Lung (tissue), 11 donors: ENCODE measurements at regions not wholly inside any gene's neighbourhood (a gene's known extent, or its start where the extent isn't known, plus 50 kb on each side); places are given as distances from the start of the nearest gene placed in this dataset.
A peak's percentile ranks its signal among the peaks of the same experiment; 100 is the strongest.

ENCODE experiments used
- ATAC-seq: fragments of 200-7000 bp; cut with Tn5 transposase; one replicate; pipeline ENCODE4 v1.9.1; 2020; ENCODE audit warnings: moderate number of reproducible peaks; ENCODE audit not compliant: insufficient read depth, low FRiP score
- DNase-seq, 3 donors: peaks; one replicate each; pipeline ENCODE4 v3.0.0-alpha.2; 2013 to 2017
- H3K27ac ChIP-seq, 2 donors: one replicate each; pipeline ENCODE4 v1.5.1; 2013; ENCODE audit warnings: mild to moderate bottlenecking in 2 of 2, moderate library complexity in 2 of 2, control low read depth in 1 of 2, inconsistent platforms in 1 of 2, low read depth in 1 of 2, low read length in 1 of 2
- H3K27me3 ChIP-seq, 3 donors: one replicate each; pipeline ENCODE4 v1.5.1; 2013; ENCODE audit warnings: low read length in 2 of 3; ENCODE audit not compliant: control insufficient read depth in 3 of 3, insufficient read depth in 3 of 3
- H3K36me3 ChIP-seq, 4 donors: one replicate each; pipeline ENCODE4 v1.5.1; 2013; ENCODE audit warnings: low read length in 4 of 4, mild to moderate bottlenecking in 1 of 4, moderate library complexity in 1 of 4; ENCODE audit not compliant: control insufficient read depth in 4 of 4, insufficient read depth in 4 of 4
- H3K4me1 ChIP-seq, 5 donors: one replicate each; pipeline ENCODE4 v1.5.1; 2013; ENCODE audit warnings: low read length in 5 of 5, mild to moderate bottlenecking in 2 of 5, moderate library complexity in 1 of 5; ENCODE audit not compliant: control insufficient read depth in 5 of 5, insufficient read depth in 5 of 5
- H3K4me3 ChIP-seq: one replicate; pipeline ENCODE4 v1.5.1; 2013; ENCODE audit warnings: mild to moderate bottlenecking, control low read depth, moderate library complexity
- H3K9ac ChIP-seq, 2 donors: one replicate each; pipeline ENCODE4 v1.5.1; 2013; ENCODE audit warnings: low read length in 2 of 2, control low read depth in 1 of 2; ENCODE audit not compliant: insufficient read depth in 1 of 2
- H3K9me3 ChIP-seq, 4 donors: one replicate each; pipeline ENCODE4 v1.5.1; 2013; ENCODE audit warnings: low read length in 3 of 4, mild to moderate bottlenecking in 1 of 4, moderate library complexity in 1 of 4; ENCODE audit not compliant: control insufficient read depth in 4 of 4, insufficient read depth in 3 of 4
- CTCF ChIP-seq: IDR thresholded peaks from 2 replicates; pipeline ENCODE4 v1.5.1; 2012; ENCODE audit warnings: mild to moderate bottlenecking; ENCODE audit errors: control extremely low read depth, extremely low read depth
- WGBS, 2 donors: extraction: QIAGEN DNeasy Blood & Tissue Kit; methylation state at CpG; one replicate each; pipeline ENCODE4 v1.1.7; 2013; 5-methylcytosine and 5-hydroxymethylcytosine counted together
- donor health status: control.
- donor health status: control.
- donor health status: Bipolar disorder and iron deficiency.
- donor health status: healthy.
- donor health status: DM: yes; HTN: yes; CAD: no.

GRCh38 chr7:138196971-138197896 is 121.0 kb downstream of the AKR1D1 start:
- peaks cover 0 to 13% (median 6%) of the 10 kb centered on the region in 5 donors for H3K4me1 ChIP-seq
- no peaks in the 10 kb centered on the region for H3K27me3 ChIP-seq
- no peak overlapping the region for H3K27ac ChIP-seq
- no peak for TF ChIP-seq CTCF
- no peak overlapping the region for H3K9ac ChIP-seq
- peaks cover 0 to 2% (median 0%) of the 10 kb centered on the region in 4 donors for H3K9me3 ChIP-seq
- H3K4me3 ChIP-seq: no peak overlapping the region
- peak in 1 of 3 donors; percentile 9 for DNase-seq
- H3K36me3 ChIP-seq: no peaks in the 10 kb centered on the region
- no peak for ATAC-seq
- 76 to 77% methylated on average over 2 of the region's 2 CpGs for WGBS, 2 donors

- H3K27me3 ChIP-seq: no peaks in the 10 kb centered on the region
- ATAC-seq: no peak
- H3K9ac ChIP-seq: no peak overlapping the region
- no peak overlapping the region for H3K27ac ChIP-seq
- TF ChIP-seq CTCF: no peak
- H3K4me3 ChIP-seq: no peak overlapping the region
- peak in 2 of 3 donors; percentile 61 to 71 for DNase-seq
- no peaks in the 10 kb centered on the region for H3K36me3 ChIP-seq
- WGBS, 2 donors: 68 to 76% methylated on average over 5 of the region's 5 CpGs
- H3K4me1 ChIP-seq: peaks cover 0 to 5% (median 0%) of the 10 kb centered on the region in 5 donors
- no peaks in the 10 kb centered on the region for H3K9me3 ChIP-seq
Observed at GRCh38 chr7:138204285-138204981, 128.2 kb downstream of the AKR1D1 start.

- 75 to 79% methylated on average over 2 of the region's 2 CpGs for WGBS, 2 donors
- Histone ChIP-seq H3K4me3 (no peak overlapping the region), H3K4me1 (peaks cover 0 to 5% (median 0%) of the 10 kb centered on the region in 5 donors), H3K36me3 (no peaks in the 10 kb centered on the region), H3K9me3 (no peaks in the 10 kb centered on the region), H3K27ac (no peak overlapping the region), H3K27me3 (no peaks in the 10 kb centered on the region), H3K9ac (no peak overlapping the region)
- TF ChIP-seq CTCF: no peak
- no peak for DNase-seq
- no peak for ATAC-seq
Observed at GRCh38 chr7:138204982-138205298, 128.7 kb downstream of the AKR1D1 start.
